ENCODE measurements at regions not wholly inside any gene's neighbourhood (a gene's known extent, or its start where the extent isn't known, plus 50 kb on each side); places are given as distances from the start of the nearest gene placed in this dataset.

- CTCF ChIA-PET, result no interaction called here
- no peak for DNase-seq (ENCODE audit: low read depth, low spot score)
- Histone ChIP-seq H3K79me2 (ENCODE audit: insufficient read depth, low read length) (no peaks in the 10 kb centered on the region), H3K9me3 (ENCODE audit: control insufficient read depth in 1 of 2, insufficient read depth in 1 of 2, low read depth in 1 of 2, low read length in 2 of 2) (no peaks in the 10 kb centered on the region), H3K9me2 (ENCODE audit: insufficient read depth) (no peaks in the 10 kb centered on the region), H3K4me3 (replicated peaks in 1 of 2; ENCODE audit: low read depth in 1 of 2, low read length in 2 of 2) (no peak overlapping the region), H3K27me3 (ENCODE audit: insufficient read depth, low read length) (no peaks in the 10 kb centered on the region), H3K36me3 (ENCODE audit: control insufficient read depth in 1 of 2, insufficient read depth in 2 of 2, low read length in 2 of 2) (no peaks in the 10 kb centered on the region), H3K27ac (ENCODE audit: low read depth, low read length) (no peak overlapping the region), H3K9ac (ENCODE audit: low read length) (no peak overlapping the region), H3K4me1 (ENCODE audit: control insufficient read depth in 1 of 2, insufficient read depth in 2 of 2, low read length in 2 of 2) (no peaks in the 10 kb centered on the region), H2AFZ (ENCODE audit: low read depth, low read length, poor library complexity, severe bottlenecking) (no peak overlapping the region), H3K4me2 (ENCODE audit: low read length) (no peak overlapping the region), H4K20me1 (ENCODE audit: insufficient read depth) (no peaks in the 10 kb centered on the region)
- POLR2A ChIA-PET, result no interaction called here
- TF ChIP-seq POLR2AphosphoS5 (IDR thresholded peaks at IDR 0.05; ENCODE audit: low read depth, low read length) (no peak), SP1 (IDR thresholded peaks at IDR 0.05; ENCODE audit: low read depth) (no peak), YY1 (IDR thresholded peaks at IDR 0.05; ENCODE audit: extremely low read depth, insufficient replicate concordance, low read depth, low read length) (no peak), MAX (IDR thresholded peaks at IDR 0.05) (no peak)
- intact Hi-C loops (cut with micrococcal nuclease), result no loop called here
- ATAC-seq, result no peak
- no TSS peak for BruUV-seq (replicated peaks)
- RAD21 ChIA-PET (ENCODE audit: low non-redundant PET in 1 of 2, low total read pairs in 2 of 2, uncharacterized antibody in 2 of 2, unreplicated experiment in 2 of 2), result no interaction called here
Observed at GRCh38 chr3:152620395-152620794, 214.5 kb upstream of the P2RY1 start.

- no peak overlapping the region for H3K9ac ChIP-seq (ENCODE audit: low read length)
- intact Hi-C loops (cut with micrococcal nuclease), result no loop called here
- H3K4me1 ChIP-seq (ENCODE audit: control insufficient read depth in 1 of 2, insufficient read depth in 2 of 2, low read length in 2 of 2), result no peaks in the 10 kb centered on the region
- H3K9me2 ChIP-seq (ENCODE audit: insufficient read depth), result no peaks in the 10 kb centered on the region
- H4K20me1 ChIP-seq (ENCODE audit: insufficient read depth), result no peaks in the 10 kb centered on the region
- BruUV-seq (replicated peaks), result no TSS peak
- no peaks in the 10 kb centered on the region for H3K79me2 ChIP-seq (ENCODE audit: insufficient read depth, low read length)
- H3K4me3 ChIP-seq (replicated peaks in 1 of 2; ENCODE audit: low read depth in 1 of 2, low read length in 2 of 2), result no peak overlapping the region
- ATAC-seq (no peak), DNase-seq (ENCODE audit: low read depth, low spot score) (no peak)
- H3K36me3 ChIP-seq (ENCODE audit: control insufficient read depth in 1 of 2, insufficient read depth in 2 of 2, low read length in 2 of 2), result no peaks in the 10 kb centered on the region
- H3K9me3 ChIP-seq (ENCODE audit: control insufficient read depth in 1 of 2, insufficient read depth in 1 of 2, low read depth in 1 of 2, low read length in 2 of 2), result no peaks in the 10 kb centered on the region
- H3K27ac ChIP-seq (ENCODE audit: low read depth, low read length), result no peak overlapping the region
- POLR2A ChIA-PET, result no interaction called here
- no peaks in the 10 kb centered on the region for H3K27me3 ChIP-seq (ENCODE audit: insufficient read depth, low read length)
- CTCF ChIA-PET, result no interaction called here
- H2AFZ ChIP-seq (ENCODE audit: low read depth, low read length, poor library complexity, severe bottlenecking), result no peak overlapping the region
- no peak overlapping the region for H3K4me2 ChIP-seq (ENCODE audit: low read length)
- RAD21 ChIA-PET (ENCODE audit: low non-redundant PET in 1 of 2, low total read pairs in 2 of 2, uncharacterized antibody in 2 of 2, unreplicated experiment in 2 of 2), result no interaction called here
- TF ChIP-seq CTCF (IDR thresholded peaks at IDR 0.05 in 2 of 3, conservative IDR thresholded peaks at IDR 0.05 in 1 of 3; ENCODE audit: borderline replicate concordance in 1 of 3, insufficient read depth in 1 of 3, low read depth in 2 of 3, low read length in 2 of 3) (no peak), EZH2 (IDR thresholded peaks at IDR 0.05) (no peak), MAX (IDR thresholded peaks at IDR 0.05) (no peak), JUND (IDR thresholded peaks at IDR 0.05) (no peak), CBX3 (IDR thresholded peaks at IDR 0.05; ENCODE audit: low read depth) (no peak), ZNF274 (IDR thresholded peaks at IDR 0.05; ENCODE audit: low read depth, low read length) (no peak), SP1 (IDR thresholded peaks at IDR 0.05; ENCODE audit: low read depth) (no peak), ATF3 (IDR thresholded peaks at IDR 0.05) (no peak), EZH2phosphoT487 (IDR thresholded peaks at IDR 0.05; ENCODE audit: borderline replicate concordance) (no peak), FOSL1 (IDR thresholded peaks at IDR 0.05; ENCODE audit: low read depth) (no peak), REST (IDR thresholded peaks at IDR 0.05; ENCODE audit: low read depth) (no peak), SRF (IDR thresholded peaks at IDR 0.05; ENCODE audit: low read depth) (no peak)
Observed at GRCh38 chr3:152621006-152621868, 213.7 kb upstream of the P2RY1 start.
